Mammary epithelial cell (primary cell): ENCODE measurements at regions not wholly inside any gene's neighbourhood (a gene's known extent, or its start where the extent isn't known, plus 50 kb on each side); places are given as distances from the start of the nearest gene placed in this dataset.

Source experiments
- CTCF ChIP-seq, 2 donors: IDR thresholded peaks in 1 of 2; conservative IDR thresholded peaks in 1 of 2; 2 replicates each; pipeline ENCODE4 v1.5.1; 2011 to 2012; ENCODE audit warnings: inconsistent platforms in 2 of 2, low read length in 2 of 2, mild to moderate bottlenecking in 2 of 2, control low read depth in 1 of 2, low read depth in 1 of 2; ENCODE audit not compliant: insufficient read depth in 1 of 2; ENCODE audit errors: extremely low read depth in 1 of 2
- EZH2 ChIP-seq: IDR thresholded peaks from 2 replicates; pipeline ENCODE4 v1.6.1; 2012; ENCODE audit warnings: low read length, inconsistent platforms, borderline replicate concordance

- no peak for TF ChIP-seq CTCF (conservative IDR thresholded peaks at IDR 0.05 in 1 of 2, IDR thresholded peaks at IDR 0.05 in 1 of 2; ENCODE audit: extremely low read depth in 1 of 2, insufficient read depth in 1 of 2, low read depth in 1 of 2, low read length in 2 of 2)
- no peak for TF ChIP-seq EZH2
Measured at GRCh38 chr17:77291591-77292386, 151.0 kb downstream of the SEC14L1 start.
